BE2C (cell line): ENCODE measurements at regions not wholly inside any gene's neighbourhood (a gene's known extent, or its start where the extent isn't known, plus 50 kb on each side); places are given as distances from the start of the nearest gene placed in this dataset.

Source experiments
- DNase-seq: peaks from one replicate; pipeline ENCODE4 v3.0.0-alpha.2; 2020
- H3K27me3 ChIP-seq: fragments of 250-450 bp; sonication (Bioruptor Pico); 2 replicates; pipeline ENCODE4 v1.5.1; 2020; ENCODE audit warnings: mild to moderate bottlenecking
- H3K36me3 ChIP-seq: fragments of 250-450 bp; sonication (Bioruptor Pico); 2 replicates; pipeline ENCODE4 v1.5.1; 2020; ENCODE audit warnings: mild to moderate bottlenecking
- H3K4me1 ChIP-seq: fragments of 250-450 bp; sonication (Bioruptor Pico); 2 replicates; pipeline ENCODE4 v1.5.1; 2020
- H3K4me3 ChIP-seq: 2 replicates; pipeline ENCODE4 v1.5.1; 2011; ENCODE audit warnings: low read depth, low read length
- H3K9me3 ChIP-seq: fragments of 250-450 bp; sonication (Bioruptor Pico); 2 replicates; pipeline ENCODE4 v1.5.1; 2020
- CTCF ChIP-seq: IDR thresholded peaks from 2 replicates; pipeline ENCODE4 v1.5.1; 2012; ENCODE audit warnings: mild to moderate bottlenecking, low read depth, low read length

GRCh38 chr5:74098456-74098855 lies 472.5 kb downstream of the ARHGEF28 start:
- no peak for TF ChIP-seq CTCF
- H3K27me3 ChIP-seq = no peaks in the 10 kb centered on the region
- no peak for DNase-seq
- H3K4me3 ChIP-seq = no peak overlapping the region
- H3K36me3 ChIP-seq = no peaks in the 10 kb centered on the region
- H3K4me1 ChIP-seq = peaks cover 6% of the 10 kb centered on the region; the same call in 1 of the 2 replicates
- no peaks in the 10 kb centered on the region for H3K9me3 ChIP-seq

GRCh38 chr5:74096325-74096724 lies 470.3 kb downstream of the ARHGEF28 start:
- Histone ChIP-seq H3K36me3 (no peaks in the 10 kb centered on the region), H3K27me3 (no peaks in the 10 kb centered on the region), H3K9me3 (no peaks in the 10 kb centered on the region), H3K4me1 (peaks cover 6% of the 10 kb centered on the region; the same call in 1 of the 2 replicates), H3K4me3 (no peak overlapping the region)
- TF ChIP-seq CTCF = no peak
- no peak for DNase-seq

GRCh38 chr5:74095871-74096270 lies 469.9 kb downstream of the ARHGEF28 start:
- no peak for TF ChIP-seq CTCF
- Histone ChIP-seq H3K9me3 (no peaks in the 10 kb centered on the region), H3K4me1 (peaks cover 6% of the 10 kb centered on the region; the same call in 1 of the 2 replicates), H3K36me3 (no peaks in the 10 kb centered on the region), H3K4me3 (no peak overlapping the region), H3K27me3 (no peaks in the 10 kb centered on the region)
- no peak for DNase-seq

GRCh38 chr5:74094782-74095108 lies 468.7 kb downstream of the ARHGEF28 start:
- Histone ChIP-seq H3K9me3 (no peaks in the 10 kb centered on the region), H3K36me3 (no peaks in the 10 kb centered on the region), H3K4me1 (peaks cover 6% of the 10 kb centered on the region; the same call in 1 of the 2 replicates), H3K27me3 (no peaks in the 10 kb centered on the region), H3K4me3 (no peak overlapping the region)
- DNase-seq = no peak
- no peak for TF ChIP-seq CTCF

DNA sequence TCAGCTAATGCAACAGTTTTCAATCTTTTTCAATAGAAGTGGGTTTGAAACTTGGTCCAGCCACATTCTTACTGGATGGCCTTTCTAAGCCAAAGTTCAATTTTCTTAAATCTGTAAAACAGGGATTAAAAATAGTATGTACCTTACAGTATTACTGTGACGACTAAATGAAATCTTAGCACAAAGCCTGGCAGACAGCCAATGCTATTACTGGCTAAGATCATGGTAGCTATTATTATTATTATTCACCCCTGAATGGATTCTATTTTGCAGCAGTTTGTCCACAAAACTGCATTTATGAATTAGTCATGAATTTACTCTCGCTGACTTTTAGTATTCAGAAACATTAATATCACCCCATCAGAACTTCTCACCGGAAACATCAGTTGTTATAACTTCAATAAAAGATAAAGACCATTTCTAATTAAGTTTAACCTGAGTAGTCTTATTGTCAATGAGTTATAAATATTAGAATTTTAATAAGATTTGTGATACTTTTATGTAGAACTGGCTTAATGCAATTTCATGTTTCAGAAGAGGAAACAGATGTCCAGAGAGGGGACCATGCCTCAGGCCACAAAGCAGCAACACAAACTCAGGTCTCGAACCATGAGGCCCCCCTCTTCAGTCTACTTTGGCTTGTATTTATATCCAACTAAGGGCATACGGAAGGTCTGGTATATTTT lies 468.2 kb downstream of the ARHGEF28 start:
- no peaks in the 10 kb centered on the region for H3K27me3 ChIP-seq
- H3K4me1 ChIP-seq = peaks cover 6% of the 10 kb centered on the region; the same call in 1 of the 2 replicates
- DNase-seq = peak; percentile 72
- no peaks in the 10 kb centered on the region for H3K36me3 ChIP-seq
- no peak for TF ChIP-seq CTCF
- no peaks in the 10 kb centered on the region for H3K9me3 ChIP-seq
- H3K4me3 ChIP-seq = no peak overlapping the region

DNA sequence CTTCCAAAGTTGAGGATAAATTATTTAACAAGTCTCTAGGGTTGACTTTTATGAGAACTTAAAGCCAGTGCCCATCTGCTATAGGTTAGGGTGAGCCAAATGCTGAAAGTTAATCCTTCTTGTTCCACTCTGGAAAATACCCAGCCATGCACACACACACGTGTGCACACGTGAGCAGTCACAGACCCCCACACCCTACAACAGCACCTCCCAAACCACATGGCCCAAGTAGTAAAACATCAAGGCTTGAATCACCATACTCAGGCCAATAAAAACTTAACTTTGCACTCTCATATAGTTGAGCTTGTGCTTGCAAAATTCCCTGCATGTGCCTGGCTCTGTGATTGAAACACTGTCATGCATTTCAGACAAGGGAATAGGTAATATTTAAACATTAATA lies 467.6 kb downstream of the ARHGEF28 start:
- no peak for DNase-seq
- H3K4me1 ChIP-seq = peaks cover 6% of the 10 kb centered on the region; the same call in 1 of the 2 replicates
- H3K27me3 ChIP-seq = no peaks in the 10 kb centered on the region
- no peak overlapping the region for H3K4me3 ChIP-seq
- no peak for TF ChIP-seq CTCF
- H3K9me3 ChIP-seq = no peaks in the 10 kb centered on the region
- H3K36me3 ChIP-seq = no peaks in the 10 kb centered on the region
